B cell (primary cell): ENCODE measurements at regions not wholly inside any gene's neighbourhood (a gene's known extent, or its start where the extent isn't known, plus 50 kb on each side); places are given as distances from the start of the nearest gene placed in this dataset.

ENCODE experiments used
- ATAC-seq: fragments of 200-7000 bp; cut with Tn5 transposase; one replicate; pipeline ENCODE4 v1.10.0; 2021; ENCODE audit warnings: low read depth, mild to moderate bottlenecking, moderate number of reproducible peaks, moderate library complexity
- CTCF ChIA-PET: fragments of 350-600 bp; sonication (Branson Sonifier 250); formaldehyde crosslinking; loops from one replicate; lab custom pipeline; 2021; ENCODE audit warnings: antibody characterized with exemption, inconsistent platforms; lab: Charles Lee
- POLR2A ChIA-PET: fragments of 350-600 bp; sonication (Branson Sonifier 250); formaldehyde crosslinking; loops from one replicate; lab custom pipeline; 2021; ENCODE audit warnings: antibody characterized with exemption; lab: Charles Lee
- DNase-seq: peaks from one replicate; pipeline ENCODE4 v3.0.0; 2013
- H2AFZ ChIP-seq: 2 replicates; pipeline ENCODE4 v1.6.1; 2012; ENCODE audit warnings: mild to moderate bottlenecking, low read depth, low read length; ENCODE audit not compliant: insufficient read depth, poor library complexity, severe bottlenecking
- H3K27ac ChIP-seq, 2 donors: 1 replicate in 1 of 2; 2 replicates in 1 of 2; pipeline ENCODE4 v1.5.1; 2012 to 2013; ENCODE audit warnings: low read length in 2 of 2, mild to moderate bottlenecking in 2 of 2, moderate library complexity in 1 of 2
- H3K27me3 ChIP-seq, 4 experiments: fragments of 200-600 bp in 1 of 4; sonication (generic) in 1 of 4; replicated peaks in 1 of 4; 1 replicate in 2 of 4; 2 replicates in 2 of 4; pipeline versions ENCODE4 v1.6.1 to v1.7.0; 2013 to 2016; ENCODE audit warnings: low read length in 3 of 4, mild to moderate bottlenecking in 2 of 4, mixed read lengths in 1 of 4, moderate library complexity in 1 of 4; ENCODE audit not compliant: insufficient read depth in 4 of 4, control insufficient read depth in 3 of 4; ENCODE audit errors: control extremely low read depth in 1 of 4
- H3K36me3 ChIP-seq, 2 experiments: replicated peaks in 1 of 2; 1 replicate in 1 of 2; 2 replicates in 1 of 2; pipeline versions ENCODE4 v1.6.1 to v1.7.1; 2013; ENCODE audit warnings: low read length in 1 of 2; ENCODE audit not compliant: insufficient read depth in 2 of 2, control insufficient read depth in 1 of 2; ENCODE audit errors: control extremely low read depth in 1 of 2, extremely low read depth in 1 of 2
- H3K4me1 ChIP-seq, 2 donors: fragments of 200-600 bp in 1 of 2; sonication (generic) in 1 of 2; 1 replicate in 1 of 2; 2 replicates in 1 of 2; pipeline versions ENCODE4 v1.5.1 to v1.6.1; 2013 to 2017; ENCODE audit warnings: low read length in 2 of 2; ENCODE audit not compliant: control insufficient read depth in 2 of 2, insufficient read depth in 2 of 2
- H3K4me2 ChIP-seq: replicated peaks from 2 replicates; pipeline ENCODE3; 2012; ENCODE audit warnings: mild to moderate bottlenecking, low read depth, low read length; ENCODE audit not compliant: poor library complexity, severe bottlenecking
- H3K4me3 ChIP-seq, 5 experiments: fragments of 200-600 bp in 1 of 5; sonication (generic) in 1 of 5; 1 replicate in 3 of 5; 2 replicates in 2 of 5; pipeline versions ENCODE4 v1.5.1 to v1.7.0; 2011 to 2016; ENCODE audit warnings: low read length in 4 of 5, mild to moderate bottlenecking in 4 of 5, low read depth in 2 of 5, control low read depth in 1 of 5, moderate library complexity in 1 of 5; ENCODE audit not compliant: insufficient read depth in 1 of 5; ENCODE audit errors: control extremely low read depth in 1 of 5, extremely low read depth in 1 of 5
- H3K79me2 ChIP-seq: fragments of 200-600 bp; sonication (generic); one replicate; pipeline ENCODE4 v1.6.0; 2016; ENCODE audit warnings: low read length; ENCODE audit not compliant: control insufficient read depth, insufficient read depth
- H3K9ac ChIP-seq: fragments of 200-600 bp; sonication (generic); 2 replicates; pipeline ENCODE4 v1.6.1; 2017; ENCODE audit warnings: mild to moderate bottlenecking, low read length, moderate library complexity
- H3K9me3 ChIP-seq, 3 donors: one replicate each; pipeline versions ENCODE4 v1.6.1 to v1.7.1; 2013; ENCODE audit warnings: low read length in 2 of 3; ENCODE audit not compliant: control insufficient read depth in 2 of 3, insufficient read depth in 1 of 3; ENCODE audit errors: control extremely low read depth in 1 of 3
- H4K20me1 ChIP-seq: 2 replicates; pipeline ENCODE4 v1.6.0; 2012; ENCODE audit warnings: mild to moderate bottlenecking, low read length; ENCODE audit not compliant: insufficient read depth, control insufficient read depth, poor library complexity, severe bottlenecking
- H3K27ac Mint-ChIP-seq: one replicate; pipeline ENCODE4 v1.8.0; 2021; ENCODE audit warnings: mixed read lengths
- H3K27me3 Mint-ChIP-seq: one replicate; pipeline ENCODE4 v1.8.0; 2021; ENCODE audit warnings: mixed read lengths
- H3K4me1 Mint-ChIP-seq: one replicate; pipeline ENCODE4 v1.8.0; 2021; ENCODE audit warnings: mixed read lengths
- H3K4me3 Mint-ChIP-seq: one replicate; pipeline ENCODE4 v1.8.0; 2021; ENCODE audit warnings: mixed read lengths
- H3K9me3 Mint-ChIP-seq: one replicate; pipeline ENCODE4 v1.8.0; 2022; ENCODE audit warnings: mixed read lengths; ENCODE audit not compliant: insufficient read depth
- CTCF ChIP-seq: fragments of 200-600 bp; IDR thresholded peaks from one replicate; pipeline ENCODE4 v1.8.0; 2022; ENCODE audit warnings: antibody characterized with exemption, mild to moderate bottlenecking
- EZH2 ChIP-seq: IDR thresholded peaks from 2 replicates; pipeline ENCODE4 v1.6.1; 2012; ENCODE audit warnings: borderline replicate concordance, low read depth, mild to moderate bottlenecking, moderate library complexity, low read length; ENCODE audit not compliant: insufficient read depth, poor library complexity, severe bottlenecking
- WGBS: methylation state at CpG from one replicate; pipeline ENCODE4 v1.1.5; 2013; ENCODE audit warnings: missing lambda C conversion rate; ENCODE audit not compliant: insufficient coverage; 5-methylcytosine and 5-hydroxymethylcytosine counted together
- intact Hi-C: fragments of 100-400 bp; cut with micrococcal nuclease; formaldehyde crosslinking; loops from one replicate; pipeline ENCODE4 v1.10.0; 2022

DNA sequence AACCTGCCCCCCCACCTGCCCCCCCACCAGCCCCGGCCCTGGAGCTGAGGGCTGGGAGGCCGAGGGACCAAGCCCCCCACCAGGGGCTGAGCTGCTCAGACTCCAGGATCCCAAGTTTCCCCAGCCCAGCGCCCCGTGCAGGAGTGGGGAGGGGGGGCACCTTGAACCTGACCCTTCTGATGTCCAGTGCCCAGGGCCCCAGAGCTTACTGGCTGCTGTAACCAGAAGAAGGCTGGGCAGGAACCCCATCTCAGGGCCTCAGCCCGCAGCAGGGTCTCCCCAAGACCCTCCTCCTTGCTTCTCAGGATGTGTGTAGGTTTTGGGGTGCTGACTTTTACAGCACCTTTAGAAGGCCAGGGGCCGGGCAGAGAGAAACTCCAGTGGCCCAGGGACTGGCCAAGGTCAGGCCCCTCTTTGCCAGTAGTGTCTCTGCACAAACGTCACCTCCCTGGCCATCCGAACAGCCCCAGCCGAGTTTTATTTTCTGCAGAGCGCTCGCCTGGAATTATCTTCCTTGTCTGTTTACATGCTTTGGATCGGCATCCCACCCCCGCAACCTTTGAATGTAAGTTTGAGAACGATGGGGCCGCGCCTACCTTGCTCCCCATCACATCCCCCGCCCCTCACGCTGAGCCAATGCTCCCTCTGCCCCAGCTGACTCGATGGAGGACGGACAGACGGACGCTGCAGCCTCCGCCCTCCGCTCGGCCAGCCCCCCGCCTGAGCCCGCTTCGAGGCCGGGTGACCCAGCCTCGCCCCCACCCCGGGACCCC lies 70.1 kb upstream of the CASZ1 start:
- intact Hi-C loops, result loop anchor here (1.0 to 5.0 kb wide), 2 partner anchors 359 to 371 kb away; no protein-coding TSS in a partner anchor
- no peaks in the 10 kb centered on the region for H3K9me3 Mint-ChIP-seq
- peak; percentile 40 for DNase-seq
- Histone ChIP-seq H3K4me1 (peaks cover 11 to 14% of the 10 kb centered on the region in 2 donors), H3K9ac (no peak overlapping the region), H4K20me1 (no peaks in the 10 kb centered on the region), H3K4me2 (peak overlapping the region; percentile 74), H2AFZ (peak overlapping the region; percentile 12), H3K27ac (no peak overlapping the region), H3K27me3 (peaks cover 0 to 49% (median 18%) of the 10 kb centered on the region in 4 experiments), H3K36me3 (no peaks in the 10 kb centered on the region), H3K79me2 (no peaks in the 10 kb centered on the region), H3K9me3 (no peaks in the 10 kb centered on the region), H3K4me3 (no peak overlapping the region)
- 9% methylated on average over 13 of the region's 31 CpGs for WGBS
- peak overlapping the region; percentile 68 for H3K4me3 Mint-ChIP-seq
- ChIA-PET CTCF (interaction anchor here (1.0 to 5.6 kb wide), 5 partner anchors 173 to 375 kb away, joined by 3 to 36 read pairs (median 4); no protein-coding TSS in a partner anchor), POLR2A (no interaction called here)
- peaks cover 65% of the 10 kb centered on the region for H3K27me3 Mint-ChIP-seq
- H3K27ac Mint-ChIP-seq, result no peak overlapping the region
- ATAC-seq, result no peak
- TF ChIP-seq EZH2 (no peak), CTCF (no peak)
- peaks cover 15% of the 10 kb centered on the region for H3K4me1 Mint-ChIP-seq
